GM19023 (cell line): ENCODE measurements at regions not wholly inside any gene's neighbourhood (a gene's known extent, or its start where the extent isn't known, plus 50 kb on each side); places are given as distances from the start of the nearest gene placed in this dataset.

ENCODE experiments used
- ATAC-seq: cut with Tn5 transposase; IDR thresholded peaks from one replicate; pipeline ENCODE4 v1.9.1; 2021; ENCODE audit warnings: mild to moderate bottlenecking, moderate library complexity; ENCODE audit not compliant: unreplicated experiment

GRCh38 chr18:59086522-59086921, 53.2 kb upstream of the SEC11C start:
- ATAC-seq: no peak

GRCh38 chr18:59087391-59087790, 52.3 kb upstream of the SEC11C start:
- ATAC-seq: no peak
